Nephron progenitor cell (in vitro differentiated cells): ENCODE measurements at regions not wholly inside any gene's neighbourhood (a gene's known extent, or its start where the extent isn't known, plus 50 kb on each side); places are given as distances from the start of the nearest gene placed in this dataset.
A peak's percentile ranks its signal among the peaks of the same experiment; 100 is the strongest.

Experiments
- DNase-seq: peaks from one replicate; pipeline ENCODE4 v3.0.0; 2021
- H3K27ac Mint-ChIP-seq: 2 replicates; pipeline ENCODE4 v1.8.0; 2021; ENCODE audit warnings: mild to moderate bottlenecking, moderate library complexity, mixed read lengths
- H3K27me3 Mint-ChIP-seq: 2 replicates; pipeline ENCODE4 v1.8.0; 2021; ENCODE audit warnings: mild to moderate bottlenecking, low read depth, mixed read lengths; ENCODE audit not compliant: poor library complexity
- H3K36me3 Mint-ChIP-seq: 2 replicates; pipeline ENCODE4 v1.8.0; 2021; ENCODE audit warnings: low read depth, mixed read lengths
- H3K4me1 Mint-ChIP-seq: 2 replicates; pipeline ENCODE4 v1.8.0; 2021; ENCODE audit warnings: mixed read lengths
- H3K4me3 Mint-ChIP-seq: 2 replicates; pipeline ENCODE4 v1.8.0; 2021; ENCODE audit warnings: mild to moderate bottlenecking, moderate library complexity, mixed read lengths
- H3K9me3 Mint-ChIP-seq: 2 replicates; pipeline ENCODE4 v1.8.0; 2021; ENCODE audit warnings: mild to moderate bottlenecking, moderate library complexity, mixed read lengths
- TF ChIP-seq, protein P1 (sequence below): fragments of 200-600 bp; sonication (generic); IDR thresholded peaks from 2 replicates; pipeline ENCODE4 v1.5.0; 2021; ENCODE audit warnings: antibody characterized with exemption

DNA sequence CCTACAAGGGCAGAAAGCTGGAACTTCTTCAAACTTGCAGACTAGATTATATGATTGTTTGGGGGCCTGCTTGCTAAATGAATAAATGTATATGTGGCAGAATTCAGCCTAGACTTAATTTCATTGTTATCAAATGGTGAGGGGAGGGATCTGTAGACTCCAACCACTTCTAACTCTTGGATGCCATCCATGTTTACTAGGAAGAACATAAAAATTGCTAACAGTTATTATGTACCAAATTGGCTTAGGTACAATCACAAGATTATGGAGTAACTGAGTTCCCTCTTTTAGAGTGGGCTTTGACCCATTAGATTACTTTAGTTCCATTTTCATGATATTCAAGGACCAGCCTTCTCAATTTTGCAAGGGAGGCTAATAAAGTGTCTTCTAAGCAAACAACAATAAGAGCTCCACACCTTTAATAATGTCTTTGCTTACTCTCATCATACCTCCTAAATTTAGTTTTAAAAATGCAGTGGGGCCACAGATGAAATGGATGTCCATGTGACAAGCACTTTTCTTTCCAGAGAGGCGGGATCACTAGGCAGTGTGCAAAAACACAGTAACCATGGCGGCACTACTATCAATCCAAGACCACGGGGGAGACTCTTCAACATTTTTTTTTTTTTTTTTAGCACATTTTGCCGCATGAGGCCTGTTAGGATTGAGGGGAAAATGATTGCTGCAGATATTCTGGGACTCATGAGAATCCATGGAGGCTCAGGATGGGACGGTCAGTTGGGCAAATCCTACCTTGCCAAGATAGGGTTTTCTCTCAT lies 217.6 kb upstream of the SPRED2 start:
- DNase-seq: no peak
- no peaks in the 10 kb centered on the region for H3K9me3 Mint-ChIP-seq
- peaks cover 8% of the 10 kb centered on the region for H3K4me1 Mint-ChIP-seq
- no peak overlapping the region for H3K4me3 Mint-ChIP-seq
- H3K27me3 Mint-ChIP-seq: peaks cover 9% of the 10 kb centered on the region
- no peak overlapping the region for H3K27ac Mint-ChIP-seq
- TF ChIP-seq, protein P1, sequence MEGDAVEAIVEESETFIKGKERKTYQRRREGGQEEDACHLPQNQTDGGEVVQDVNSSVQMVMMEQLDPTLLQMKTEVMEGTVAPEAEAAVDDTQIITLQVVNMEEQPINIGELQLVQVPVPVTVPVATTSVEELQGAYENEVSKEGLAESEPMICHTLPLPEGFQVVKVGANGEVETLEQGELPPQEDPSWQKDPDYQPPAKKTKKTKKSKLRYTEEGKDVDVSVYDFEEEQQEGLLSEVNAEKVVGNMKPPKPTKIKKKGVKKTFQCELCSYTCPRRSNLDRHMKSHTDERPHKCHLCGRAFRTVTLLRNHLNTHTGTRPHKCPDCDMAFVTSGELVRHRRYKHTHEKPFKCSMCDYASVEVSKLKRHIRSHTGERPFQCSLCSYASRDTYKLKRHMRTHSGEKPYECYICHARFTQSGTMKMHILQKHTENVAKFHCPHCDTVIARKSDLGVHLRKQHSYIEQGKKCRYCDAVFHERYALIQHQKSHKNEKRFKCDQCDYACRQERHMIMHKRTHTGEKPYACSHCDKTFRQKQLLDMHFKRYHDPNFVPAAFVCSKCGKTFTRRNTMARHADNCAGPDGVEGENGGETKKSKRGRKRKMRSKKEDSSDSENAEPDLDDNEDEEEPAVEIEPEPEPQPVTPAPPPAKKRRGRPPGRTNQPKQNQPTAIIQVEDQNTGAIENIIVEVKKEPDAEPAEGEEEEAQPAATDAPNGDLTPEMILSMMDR: no peak
- H3K36me3 Mint-ChIP-seq: no peaks in the 10 kb centered on the region

DNA sequence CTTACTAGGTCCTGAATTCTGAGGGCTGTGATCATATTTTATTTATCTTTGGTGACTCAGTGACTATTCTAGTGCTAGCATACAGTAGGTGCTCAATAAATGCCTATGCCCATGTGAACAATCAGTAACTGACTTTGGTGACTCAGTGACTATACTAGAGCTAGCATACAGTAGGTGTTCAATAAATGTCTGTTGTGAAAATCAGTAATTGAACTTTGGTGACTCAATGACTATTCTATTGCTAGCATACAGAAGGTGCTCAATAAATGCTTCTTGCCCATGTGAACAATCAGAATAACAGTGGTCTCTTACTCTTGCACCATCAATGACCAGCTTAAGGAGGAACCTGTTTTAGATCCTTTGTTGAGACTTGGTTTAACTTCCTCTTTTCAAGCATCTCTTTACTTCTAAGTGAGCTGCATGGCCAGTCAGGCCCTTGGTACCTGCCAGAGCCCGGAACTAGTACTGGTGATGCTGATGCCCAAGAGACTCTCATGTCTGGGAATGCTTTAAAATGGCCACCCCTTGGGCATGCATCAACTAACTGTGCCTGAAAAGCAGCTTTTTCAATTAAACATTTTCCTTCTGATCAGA lies 214.9 kb upstream of the SPRED2 start:
- H3K4me3 Mint-ChIP-seq: no peak overlapping the region
- no peak for DNase-seq
- no peaks in the 10 kb centered on the region for H3K36me3 Mint-ChIP-seq
- no peaks in the 10 kb centered on the region for H3K27me3 Mint-ChIP-seq
- no peaks in the 10 kb centered on the region for H3K4me1 Mint-ChIP-seq
- TF ChIP-seq, protein P1: no peak
- H3K9me3 Mint-ChIP-seq: no peaks in the 10 kb centered on the region
- H3K27ac Mint-ChIP-seq: no peak overlapping the region

DNA sequence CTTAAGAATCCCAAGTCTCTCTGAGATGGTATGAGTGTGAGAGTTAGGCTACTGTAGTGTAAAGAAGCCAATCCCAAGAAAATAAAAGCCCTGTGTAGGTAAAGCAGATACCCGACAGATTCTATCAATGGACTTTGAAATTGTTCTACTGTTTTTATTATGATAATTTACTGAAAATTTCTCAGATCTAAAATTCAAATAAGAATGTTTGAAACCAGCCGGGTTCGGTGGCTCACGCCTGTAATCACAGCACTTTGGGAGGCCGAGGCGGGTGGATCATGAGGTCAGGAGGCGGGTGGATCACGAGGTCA lies 208.3 kb upstream of the SPRED2 start:
- H3K27me3 Mint-ChIP-seq: no peaks in the 10 kb centered on the region
- H3K4me3 Mint-ChIP-seq: no peak overlapping the region
- no peak for DNase-seq
- no peaks in the 10 kb centered on the region for H3K36me3 Mint-ChIP-seq
- H3K9me3 Mint-ChIP-seq: peaks cover 3% of the 10 kb centered on the region
- peaks cover 37% of the 10 kb centered on the region for H3K4me1 Mint-ChIP-seq
- H3K27ac Mint-ChIP-seq: no peak overlapping the region
- TF ChIP-seq, protein P1: no peak

DNA sequence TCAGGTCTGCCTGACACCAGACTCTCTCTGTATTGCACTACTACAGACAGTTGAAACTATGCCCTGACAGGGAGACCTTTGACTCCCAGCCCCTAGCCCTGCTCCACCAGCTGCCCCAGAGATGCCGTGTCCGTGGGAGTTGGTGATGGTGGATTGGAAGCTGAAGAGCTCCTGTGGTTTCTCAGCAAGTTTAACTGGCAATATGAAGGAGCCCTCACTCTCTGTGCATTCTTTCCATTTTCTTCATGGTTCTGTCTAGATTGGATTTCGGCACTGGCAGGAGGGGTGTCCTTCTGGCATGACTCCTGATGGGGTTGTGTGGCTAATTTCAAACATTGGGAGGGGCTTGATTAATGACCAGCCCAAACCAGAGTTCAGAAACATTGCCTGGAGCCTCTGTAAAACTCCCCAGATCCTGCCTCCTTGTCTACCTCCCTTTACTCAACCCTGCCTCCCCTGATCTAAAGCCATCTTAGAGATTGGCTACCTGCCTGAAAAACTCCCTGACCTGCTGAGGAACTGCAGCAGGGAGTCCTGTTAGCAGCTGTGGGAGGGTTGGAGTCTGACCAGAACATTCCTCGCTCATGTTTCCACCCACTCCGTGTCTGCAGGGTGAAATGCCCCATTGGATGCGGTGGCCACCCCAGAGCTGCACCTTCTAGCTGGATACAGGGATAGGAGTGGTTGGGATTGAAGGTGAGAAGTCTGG lies 206.9 kb upstream of the SPRED2 start:
- no peak overlapping the region for H3K4me3 Mint-ChIP-seq
- no peaks in the 10 kb centered on the region for H3K27me3 Mint-ChIP-seq
- DNase-seq: no peak
- no peaks in the 10 kb centered on the region for H3K36me3 Mint-ChIP-seq
- H3K4me1 Mint-ChIP-seq: peaks cover 37% of the 10 kb centered on the region
- TF ChIP-seq, protein P1: no peak
- peak overlapping the region; percentile 68 for H3K27ac Mint-ChIP-seq
- peaks cover 3% of the 10 kb centered on the region for H3K9me3 Mint-ChIP-seq

DNA sequence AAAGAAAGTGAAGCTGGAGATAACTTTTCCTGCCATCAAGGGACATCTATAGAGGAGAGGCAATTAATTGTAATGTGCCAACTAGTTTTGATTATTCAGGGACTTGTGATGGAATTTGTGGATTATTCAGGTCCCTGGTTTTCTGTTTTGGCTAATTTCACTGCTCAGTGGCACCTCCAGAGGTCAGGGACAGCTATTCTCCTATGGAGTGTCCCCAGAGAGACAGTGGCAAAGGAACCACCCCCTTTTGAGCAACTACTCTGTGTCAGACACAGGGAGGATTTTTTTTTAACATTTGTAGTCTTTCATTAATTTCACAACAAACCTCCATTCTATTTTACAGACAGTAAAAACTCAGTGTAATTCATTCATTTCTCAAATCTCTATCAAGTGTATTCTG lies 206.0 kb upstream of the SPRED2 start:
- no peak for DNase-seq
- Mint-ChIP-seq H3K9me3 (peaks cover 9% of the 10 kb centered on the region), H3K27ac (no peak overlapping the region), H3K36me3 (no peaks in the 10 kb centered on the region), H3K4me3 (no peak overlapping the region), H3K27me3 (no peaks in the 10 kb centered on the region), H3K4me1 (peaks cover 37% of the 10 kb centered on the region)
- TF ChIP-seq, protein P1: peak; percentile 28
